WTC11 (cell line): ENCODE measurements at regions not wholly inside any gene's neighbourhood (a gene's known extent, or its start where the extent isn't known, plus 50 kb on each side); places are given as distances from the start of the nearest gene placed in this dataset.

Experiments used
- ATAC-seq: fragments of 200-7000 bp; cut with Tn5 transposase; 2 replicates; pipeline ENCODE4 v1.10.0; 2021; ENCODE audit warnings: mild to moderate bottlenecking, moderate library complexity
- CTCF ChIA-PET: fragments of 300-600 bp; sonication (Branson Sonifier 250); formaldehyde crosslinking; loops from one replicate; lab custom pipeline; 2021; ENCODE audit warnings: antibody characterized with exemption; lab: Charles Lee
- POLR2A ChIA-PET: fragments of 350-600 bp; sonication (Branson Sonifier 250); formaldehyde crosslinking; loops from one replicate; lab custom pipeline; 2021; ENCODE audit warnings: antibody characterized with exemption; lab: Charles Lee
- DNase-seq: peaks from one replicate; pipeline ENCODE4 v3.0.0; 2021; ENCODE audit warnings: low spot score
- H3K27ac Mint-ChIP-seq: 2 replicates; pipeline ENCODE4 v1.8.0; 2021; ENCODE audit warnings: mixed read lengths
- H3K27me3 Mint-ChIP-seq: 2 replicates; pipeline ENCODE4 v1.8.0; 2021; ENCODE audit warnings: low read depth, mild to moderate bottlenecking, moderate library complexity, mixed read lengths
- H3K36me3 Mint-ChIP-seq: 2 replicates; pipeline ENCODE4 v1.8.0; 2021; ENCODE audit warnings: mixed read lengths
- H3K4me1 Mint-ChIP-seq: 2 replicates; pipeline ENCODE4 v1.8.0; 2022; ENCODE audit warnings: mixed read lengths
- H3K4me3 Mint-ChIP-seq: 2 replicates; pipeline ENCODE4 v1.8.0; 2021; ENCODE audit warnings: mild to moderate bottlenecking, moderate library complexity, mixed read lengths
- H3K9me3 Mint-ChIP-seq: 2 replicates; pipeline ENCODE4 v1.8.0; 2021; ENCODE audit warnings: mixed read lengths
- ATF2 ChIP-seq: sonication (generic); formaldehyde crosslinking; IDR thresholded peaks from 2 replicates; pipeline ENCODE4 v1.8.1; 2022; ENCODE audit warnings: low read depth, missing genetic modification reagents, borderline replicate concordance
- CBFB ChIP-seq: sonication (generic); formaldehyde crosslinking; IDR thresholded peaks from 2 replicates; pipeline ENCODE4 v1.8.1; 2022; ENCODE audit warnings: mild to moderate bottlenecking, low read depth, missing genetic modification reagents
- ESRRA ChIP-seq: sonication (generic); formaldehyde crosslinking; IDR thresholded peaks from 2 replicates; pipeline ENCODE4 v1.8.1; 2022; ENCODE audit warnings: mild to moderate bottlenecking, missing genetic modification reagents, borderline replicate concordance
- FOXJ3 ChIP-seq: sonication (generic); formaldehyde crosslinking; IDR thresholded peaks from 2 replicates; pipeline ENCODE4 v1.9.0; 2021; ENCODE audit warnings: missing genetic modification reagents, mild to moderate bottlenecking, borderline replicate concordance
- GRHL2 ChIP-seq: fragments of 250-450 bp; sonication (Bioruptor Pico); IDR thresholded peaks from 2 replicates; pipeline ENCODE4 v1.8.0; 2022; ENCODE audit warnings: mild to moderate bottlenecking, moderate library complexity; ENCODE audit not compliant: insufficient replicate concordance, severe bottlenecking
- JAZF1 ChIP-seq: fragments of 250-450 bp; sonication (Bioruptor Pico); IDR thresholded peaks from 2 replicates; pipeline ENCODE4 v1.9.0; 2021; ENCODE audit warnings: moderate library complexity, mild to moderate bottlenecking, inconsistent platforms
- TCF7 ChIP-seq: sonication (generic); formaldehyde crosslinking; IDR thresholded peaks from 2 replicates; pipeline ENCODE4 v1.8.0; 2022; ENCODE audit warnings: mild to moderate bottlenecking, low read depth, missing genetic modification reagents, moderate library complexity
- USF2 ChIP-seq: sonication (generic); formaldehyde crosslinking; IDR thresholded peaks from 2 replicates; pipeline ENCODE4 v1.8.1; 2023; ENCODE audit warnings: mild to moderate bottlenecking, missing genetic modification reagents, moderate library complexity
- ZNF121 ChIP-seq: sonication (generic); formaldehyde crosslinking; IDR thresholded peaks from 2 replicates; pipeline ENCODE4 v1.8.0; 2023; ENCODE audit warnings: missing genetic modification reagents
- ZNF263 ChIP-seq: sonication (generic); formaldehyde crosslinking; IDR thresholded peaks from 2 replicates; pipeline ENCODE4 v1.8.1; 2022; ENCODE audit warnings: low read depth, mild to moderate bottlenecking, moderate library complexity, missing genetic modification reagents
- ZNF425 ChIP-seq: fragments of 250-450 bp; sonication (Bioruptor Pico); conservative IDR thresholded peaks from 2 replicates; pipeline ENCODE4 v1.9.0; 2021; ENCODE audit warnings: mild to moderate bottlenecking
- TF ChIP-seq, protein P1 (sequence below): sonication (generic); formaldehyde crosslinking; IDR thresholded peaks from 2 replicates; pipeline ENCODE4 v1.8.1; 2023; ENCODE audit warnings: mild to moderate bottlenecking, missing genetic modification reagents
- TF ChIP-seq, protein P2 (sequence below): sonication (generic); formaldehyde crosslinking; conservative IDR thresholded peaks from 2 replicates; pipeline ENCODE4 v1.8.1; 2023; ENCODE audit warnings: mild to moderate bottlenecking, low read depth, missing genetic modification reagents, moderate library complexity
- TF ChIP-seq, protein P3 (sequence below): fragments of 250-450 bp; sonication (Bioruptor Pico); IDR thresholded peaks from 2 replicates; pipeline ENCODE4 v1.9.0; 2021; ENCODE audit warnings: mild to moderate bottlenecking
- TF ChIP-seq, protein P4 (sequence below): fragments of 250-450 bp; sonication (Bioruptor Pico); IDR thresholded peaks from 2 replicates; pipeline ENCODE4 v1.9.0; 2021; ENCODE audit warnings: mild to moderate bottlenecking

- no peaks in the 10 kb centered on the region; the same call in 1 of the 2 replicates for H3K27me3 Mint-ChIP-seq
- ATAC-seq (peak; percentile 85), DNase-seq (peak; percentile 69)
- POLR2A ChIA-PET = no interaction called here
- H3K4me1 Mint-ChIP-seq = no peaks in the 10 kb centered on the region
- no peak overlapping the region for H3K4me3 Mint-ChIP-seq
- no peak overlapping the region for H3K27ac Mint-ChIP-seq
- TF ChIP-seq ZNF121 (CRISPR knock-in tag) = peak; percentile 96
- TF ChIP-seq, protein P1, sequence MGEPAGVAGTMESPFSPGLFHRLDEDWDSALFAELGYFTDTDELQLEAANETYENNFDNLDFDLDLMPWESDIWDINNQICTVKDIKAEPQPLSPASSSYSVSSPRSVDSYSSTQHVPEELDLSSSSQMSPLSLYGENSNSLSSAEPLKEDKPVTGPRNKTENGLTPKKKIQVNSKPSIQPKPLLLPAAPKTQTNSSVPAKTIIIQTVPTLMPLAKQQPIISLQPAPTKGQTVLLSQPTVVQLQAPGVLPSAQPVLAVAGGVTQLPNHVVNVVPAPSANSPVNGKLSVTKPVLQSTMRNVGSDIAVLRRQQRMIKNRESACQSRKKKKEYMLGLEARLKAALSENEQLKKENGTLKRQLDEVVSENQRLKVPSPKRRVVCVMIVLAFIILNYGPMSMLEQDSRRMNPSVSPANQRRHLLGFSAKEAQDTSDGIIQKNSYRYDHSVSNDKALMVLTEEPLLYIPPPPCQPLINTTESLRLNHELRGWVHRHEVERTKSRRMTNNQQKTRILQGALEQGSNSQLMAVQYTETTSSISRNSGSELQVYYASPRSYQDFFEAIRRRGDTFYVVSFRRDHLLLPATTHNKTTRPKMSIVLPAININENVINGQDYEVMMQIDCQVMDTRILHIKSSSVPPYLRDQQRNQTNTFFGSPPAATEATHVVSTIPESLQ (CRISPR knock-in tag) = no peak
- no peaks in the 10 kb centered on the region for H3K36me3 Mint-ChIP-seq
- CTCF ChIA-PET = interaction anchor here (1.4 kb wide), 1 partner anchor 130 kb away, joined by 3 read pairs; no protein-coding TSS in a partner anchor
- H3K9me3 Mint-ChIP-seq = peaks cover 7% of the 10 kb centered on the region; the same call in 1 of the 2 replicates
Measured at GRCh38 chr20:30593572-30593971, 663.9 kb upstream of the DEFB115 start.

GRCh38 chr20:30594112-30594511, 663.4 kb upstream of the DEFB115 start:
- H3K27ac Mint-ChIP-seq = no peak overlapping the region
- no peak for DNase-seq
- TF ChIP-seq FOXJ3 (CRISPR knock-in tag) = no peak
- no peak for TF ChIP-seq ZNF425 (CRISPR knock-in tag)
- TF ChIP-seq, protein P2, sequence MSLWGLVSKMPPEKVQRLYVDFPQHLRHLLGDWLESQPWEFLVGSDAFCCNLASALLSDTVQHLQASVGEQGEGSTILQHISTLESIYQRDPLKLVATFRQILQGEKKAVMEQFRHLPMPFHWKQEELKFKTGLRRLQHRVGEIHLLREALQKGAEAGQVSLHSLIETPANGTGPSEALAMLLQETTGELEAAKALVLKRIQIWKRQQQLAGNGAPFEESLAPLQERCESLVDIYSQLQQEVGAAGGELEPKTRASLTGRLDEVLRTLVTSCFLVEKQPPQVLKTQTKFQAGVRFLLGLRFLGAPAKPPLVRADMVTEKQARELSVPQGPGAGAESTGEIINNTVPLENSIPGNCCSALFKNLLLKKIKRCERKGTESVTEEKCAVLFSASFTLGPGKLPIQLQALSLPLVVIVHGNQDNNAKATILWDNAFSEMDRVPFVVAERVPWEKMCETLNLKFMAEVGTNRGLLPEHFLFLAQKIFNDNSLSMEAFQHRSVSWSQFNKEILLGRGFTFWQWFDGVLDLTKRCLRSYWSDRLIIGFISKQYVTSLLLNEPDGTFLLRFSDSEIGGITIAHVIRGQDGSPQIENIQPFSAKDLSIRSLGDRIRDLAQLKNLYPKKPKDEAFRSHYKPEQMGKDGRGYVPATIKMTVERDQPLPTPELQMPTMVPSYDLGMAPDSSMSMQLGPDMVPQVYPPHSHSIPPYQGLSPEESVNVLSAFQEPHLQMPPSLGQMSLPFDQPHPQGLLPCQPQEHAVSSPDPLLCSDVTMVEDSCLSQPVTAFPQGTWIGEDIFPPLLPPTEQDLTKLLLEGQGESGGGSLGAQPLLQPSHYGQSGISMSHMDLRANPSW (CRISPR knock-in tag) = no peak
- TF ChIP-seq CBFB = no peak
- TF ChIP-seq ATF2 = no peak
- TF ChIP-seq JAZF1 (CRISPR knock-in tag) = no peak
- TF ChIP-seq, protein P3, sequence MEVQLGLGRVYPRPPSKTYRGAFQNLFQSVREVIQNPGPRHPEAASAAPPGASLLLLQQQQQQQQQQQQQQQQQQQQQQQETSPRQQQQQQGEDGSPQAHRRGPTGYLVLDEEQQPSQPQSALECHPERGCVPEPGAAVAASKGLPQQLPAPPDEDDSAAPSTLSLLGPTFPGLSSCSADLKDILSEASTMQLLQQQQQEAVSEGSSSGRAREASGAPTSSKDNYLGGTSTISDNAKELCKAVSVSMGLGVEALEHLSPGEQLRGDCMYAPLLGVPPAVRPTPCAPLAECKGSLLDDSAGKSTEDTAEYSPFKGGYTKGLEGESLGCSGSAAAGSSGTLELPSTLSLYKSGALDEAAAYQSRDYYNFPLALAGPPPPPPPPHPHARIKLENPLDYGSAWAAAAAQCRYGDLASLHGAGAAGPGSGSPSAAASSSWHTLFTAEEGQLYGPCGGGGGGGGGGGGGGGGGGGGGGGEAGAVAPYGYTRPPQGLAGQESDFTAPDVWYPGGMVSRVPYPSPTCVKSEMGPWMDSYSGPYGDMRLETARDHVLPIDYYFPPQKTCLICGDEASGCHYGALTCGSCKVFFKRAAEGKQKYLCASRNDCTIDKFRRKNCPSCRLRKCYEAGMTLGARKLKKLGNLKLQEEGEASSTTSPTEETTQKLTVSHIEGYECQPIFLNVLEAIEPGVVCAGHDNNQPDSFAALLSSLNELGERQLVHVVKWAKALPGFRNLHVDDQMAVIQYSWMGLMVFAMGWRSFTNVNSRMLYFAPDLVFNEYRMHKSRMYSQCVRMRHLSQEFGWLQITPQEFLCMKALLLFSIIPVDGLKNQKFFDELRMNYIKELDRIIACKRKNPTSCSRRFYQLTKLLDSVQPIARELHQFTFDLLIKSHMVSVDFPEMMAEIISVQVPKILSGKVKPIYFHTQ (CRISPR knock-in tag) = no peak
- TF ChIP-seq GRHL2 (CRISPR knock-in tag) = no peak
- no peak for TF ChIP-seq ESRRA (CRISPR knock-in tag)
- no peak for TF ChIP-seq USF2 (CRISPR knock-in tag)
- TF ChIP-seq, protein P4, sequence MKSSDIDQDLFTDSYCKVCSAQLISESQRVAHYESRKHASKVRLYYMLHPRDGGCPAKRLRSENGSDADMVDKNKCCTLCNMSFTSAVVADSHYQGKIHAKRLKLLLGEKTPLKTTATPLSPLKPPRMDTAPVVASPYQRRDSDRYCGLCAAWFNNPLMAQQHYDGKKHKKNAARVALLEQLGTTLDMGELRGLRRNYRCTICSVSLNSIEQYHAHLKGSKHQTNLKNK = no peak
- no peak for TF ChIP-seq ZNF263
- TF ChIP-seq TCF7 = no peak
- H3K27me3 Mint-ChIP-seq = no peaks in the 10 kb centered on the region; the same call in 1 of the 2 replicates
- POLR2A ChIA-PET = no interaction called here
- H3K36me3 Mint-ChIP-seq = no peaks in the 10 kb centered on the region
- peaks cover 7% of the 10 kb centered on the region; the same call in 1 of the 2 replicates for H3K9me3 Mint-ChIP-seq
- no peak overlapping the region for H3K4me3 Mint-ChIP-seq
- ATAC-seq = no peak
- no peaks in the 10 kb centered on the region for H3K4me1 Mint-ChIP-seq
- CTCF ChIA-PET = interaction anchor here (1.4 kb wide), 1 partner anchor 130 kb away, joined by 3 read pairs; no protein-coding TSS in a partner anchor
